Gastroesophageal sphincter (tissue), 3 donors: ENCODE measurements at regions not wholly inside any gene's neighbourhood (a gene's known extent, or its start where the extent isn't known, plus 50 kb on each side); places are given as distances from the start of the nearest gene placed in this dataset.

ENCODE experiments used
- CTCF ChIP-seq, 4 experiments: fragments of 200-600 bp in 2 of 4; fragments of 450-650 bp in 2 of 4; sonication (generic) in 1 of 4; IDR thresholded peaks; one replicate each; pipeline ENCODE4 v1.5.1; 2017 to 2019; ENCODE audit warnings: antibody characterized with exemption in 4 of 4, mild to moderate bottlenecking in 2 of 4, moderate library complexity in 2 of 4
- EP300 ChIP-seq: sonication (generic); formaldehyde crosslinking; IDR thresholded peaks from one replicate; pipeline ENCODE4 v1.6.1; 2017; ENCODE audit warnings: antibody characterized with exemption, mild to moderate bottlenecking
- POLR2A ChIP-seq, 2 donors: fragments of 450-650 bp; IDR thresholded peaks; one replicate each; pipeline ENCODE4 v1.6.1; 2017; ENCODE audit warnings: antibody characterized with exemption in 2 of 2, mild to moderate bottlenecking in 2 of 2, moderate library complexity in 1 of 2
- POLR2AphosphoS5 ChIP-seq: sonication (generic); formaldehyde crosslinking; IDR thresholded peaks from one replicate; pipeline ENCODE4 v1.6.1; 2017; ENCODE audit warnings: antibody characterized with exemption

GRCh38 chr12:47412601-47413236 is 293.1 kb downstream of the RPAP3 start:
- TF ChIP-seq POLR2AphosphoS5 (no peak), POLR2A (IDR thresholded peaks at IDR 0.05) (no peak), CTCF (IDR thresholded peaks at IDR 0.05) (no peak), EP300 (no peak)
